ENCODE measurements at regions not wholly inside any gene's neighbourhood (a gene's known extent, or its start where the extent isn't known, plus 50 kb on each side); places are given as distances from the start of the nearest gene placed in this dataset.

- Histone ChIP-seq H3K79me1 (ENCODE audit: low read depth, low read length) (no peaks in the 10 kb centered on the region), H2BK15ac (ENCODE audit: low read length) (no peak overlapping the region), H4K91ac (ENCODE audit: low read depth, low read length, poor library complexity) (no peak overlapping the region), H2AK5ac (ENCODE audit: low read depth, low read length) (no peak overlapping the region), H3K4me3 (ENCODE audit: low read length in 2 of 2) (peak overlapping the region in 1 of 2 donors; percentile 4), H2BK12ac (ENCODE audit: low read length) (no peak overlapping the region), H3K4me2 (ENCODE audit: insufficient read depth, low read length, poor library complexity, severe bottlenecking) (no peak overlapping the region), H3K9me3 (replicated peaks in 1 of 2; ENCODE audit: control insufficient read depth in 2 of 2, insufficient read depth in 1 of 2, low read depth in 1 of 2, low read length in 2 of 2) (peaks cover 0 to 5% of the 10 kb centered on the region in 2 donors), H3K4me1 (ENCODE audit: control insufficient read depth in 2 of 2, insufficient read depth in 1 of 2, low read depth in 1 of 2, low read length in 2 of 2) (peaks cover 2 to 4% of the 10 kb centered on the region in 2 donors), H4K8ac (ENCODE audit: low read depth, low read length) (no peak overlapping the region), H2BK5ac (ENCODE audit: low read length) (peak overlapping the region; percentile 16), H3K36me3 (replicated peaks in 1 of 2; ENCODE audit: control insufficient read depth in 2 of 2, insufficient read depth in 2 of 2, low read length in 2 of 2) (no peaks in the 10 kb centered on the region), H3K18ac (ENCODE audit: low read length) (no peak overlapping the region), H3K27me3 (ENCODE audit: control insufficient read depth in 3 of 3, insufficient read depth in 3 of 3, low read depth in 1 of 3, low read length in 3 of 3) (peaks cover 0 to 2% (median 0%) of the 10 kb centered on the region in 3 experiments), H3K4ac (ENCODE audit: low read length) (no peak overlapping the region), H2AFZ (ENCODE audit: low read length) (no peak overlapping the region), H3K9ac (ENCODE audit: low read depth, low read length, poor library complexity) (no peak overlapping the region), H3K14ac (ENCODE audit: low read length) (peak overlapping the region; percentile 91), H2BK120ac (ENCODE audit: low read depth, low read length) (no peak overlapping the region), H3K23ac (ENCODE audit: low read depth, low read length, poor library complexity) (peak overlapping the region; percentile 70), H3K27ac (replicated peaks; ENCODE audit: low read length) (no peak overlapping the region)
- DNase-seq (ENCODE audit: low spot score): no peak
- no CpG with 5 or more reads among the region's 6 CpGs for WGBS, 2 donors (ENCODE audit: extremely low coverage in 2 of 2, insufficient read length in 2 of 2, insufficient replicate concordance in 1 of 2)
These were observed 121.3 kb upstream of the SERPIND1 start for GRCh38 chr22:20652582-20652981.

GRCh38 chr22:20653012-20653794, 120.7 kb upstream of the SERPIND1 start:
- Histone ChIP-seq H3K9me3 (replicated peaks in 1 of 2; ENCODE audit: control insufficient read depth in 2 of 2, insufficient read depth in 1 of 2, low read depth in 1 of 2, low read length in 2 of 2) (peaks cover 0 to 5% of the 10 kb centered on the region in 2 donors), H4K8ac (ENCODE audit: low read depth, low read length) (no peak overlapping the region), H3K4me3 (ENCODE audit: low read length in 2 of 2) (peak overlapping the region in 1 of 2 donors; percentile 4), H2BK5ac (ENCODE audit: low read length) (no peak overlapping the region), H2BK120ac (ENCODE audit: low read depth, low read length) (no peak overlapping the region), H3K18ac (ENCODE audit: low read length) (no peak overlapping the region), H3K27me3 (ENCODE audit: control insufficient read depth in 3 of 3, insufficient read depth in 3 of 3, low read depth in 1 of 3, low read length in 3 of 3) (peaks cover 0 to 2% (median 0%) of the 10 kb centered on the region in 3 experiments), H2AFZ (ENCODE audit: low read length) (no peak overlapping the region), H3K23ac (ENCODE audit: low read depth, low read length, poor library complexity) (peak overlapping the region; percentile 13), H3K4me1 (ENCODE audit: control insufficient read depth in 2 of 2, insufficient read depth in 1 of 2, low read depth in 1 of 2, low read length in 2 of 2) (peaks cover 2 to 4% of the 10 kb centered on the region in 2 donors), H4K91ac (ENCODE audit: low read depth, low read length, poor library complexity) (no peak overlapping the region), H3K14ac (ENCODE audit: low read length) (no peak overlapping the region), H3K79me1 (ENCODE audit: low read depth, low read length) (no peaks in the 10 kb centered on the region), H3K9ac (ENCODE audit: low read depth, low read length, poor library complexity) (no peak overlapping the region), H3K4ac (ENCODE audit: low read length) (no peak overlapping the region), H2BK15ac (ENCODE audit: low read length) (no peak overlapping the region), H2AK5ac (ENCODE audit: low read depth, low read length) (no peak overlapping the region), H2BK12ac (ENCODE audit: low read length) (no peak overlapping the region), H3K36me3 (replicated peaks in 1 of 2; ENCODE audit: control insufficient read depth in 2 of 2, insufficient read depth in 2 of 2, low read length in 2 of 2) (no peaks in the 10 kb centered on the region), H3K4me2 (ENCODE audit: insufficient read depth, low read length, poor library complexity, severe bottlenecking) (no peak overlapping the region), H3K27ac (replicated peaks; ENCODE audit: low read length) (no peak overlapping the region)
- no peak for DNase-seq (ENCODE audit: low spot score)
- no CpG with 5 or more reads among the region's 7 CpGs for WGBS, 2 donors (ENCODE audit: extremely low coverage in 2 of 2, insufficient read length in 2 of 2, insufficient replicate concordance in 1 of 2)

DNA sequence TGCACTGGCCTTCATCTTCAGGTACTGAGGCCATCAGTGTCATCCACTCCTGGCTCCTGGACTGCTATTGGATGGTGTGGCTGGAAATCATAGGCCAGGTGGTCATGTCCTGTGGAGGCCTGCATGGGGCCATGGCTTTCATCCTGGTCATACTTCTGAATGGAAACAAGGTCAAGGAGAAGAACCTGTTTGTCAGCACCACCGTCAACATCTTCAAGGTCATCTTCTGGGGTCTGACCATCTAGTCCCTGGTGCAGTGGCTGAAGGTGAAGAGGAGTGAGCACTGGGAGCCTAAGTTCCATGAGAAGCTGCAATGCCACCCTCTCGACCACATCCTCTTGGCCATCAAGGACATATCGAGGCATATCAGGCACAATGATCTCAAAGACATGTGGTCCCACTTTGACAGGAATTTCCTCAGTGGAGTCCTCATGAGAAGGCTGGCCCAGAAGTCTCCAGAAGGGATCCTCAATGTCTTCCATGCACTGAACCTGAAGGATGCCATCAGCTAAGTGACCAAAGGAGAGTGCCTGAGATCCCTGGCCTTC, 120.0 kb upstream of the SERPIND1 start:
- no peak overlapping the region for H3K9ac ChIP-seq (ENCODE audit: low read depth, low read length, poor library complexity)
- no CpG with 5 or more reads among the region's 3 CpGs for WGBS, 2 donors (ENCODE audit: extremely low coverage in 2 of 2, insufficient read length in 2 of 2, insufficient replicate concordance in 1 of 2)
- H2AK5ac ChIP-seq (ENCODE audit: low read depth, low read length): no peak overlapping the region
- H3K79me1 ChIP-seq (ENCODE audit: low read depth, low read length): no peaks in the 10 kb centered on the region
- H3K4me1 ChIP-seq (ENCODE audit: control insufficient read depth in 2 of 2, insufficient read depth in 1 of 2, low read depth in 1 of 2, low read length in 2 of 2): peaks cover 2 to 4% of the 10 kb centered on the region in 2 donors
- no peak for DNase-seq (ENCODE audit: low spot score)
- H3K23ac ChIP-seq (ENCODE audit: low read depth, low read length, poor library complexity): peak overlapping the region; percentile 76
- H3K27me3 ChIP-seq (ENCODE audit: control insufficient read depth in 3 of 3, insufficient read depth in 3 of 3, low read depth in 1 of 3, low read length in 3 of 3): peaks cover 0 to 2% (median 0%) of the 10 kb centered on the region in 3 experiments
- no peak overlapping the region for H4K8ac ChIP-seq (ENCODE audit: low read depth, low read length)
- no peak overlapping the region for H2BK5ac ChIP-seq (ENCODE audit: low read length)
- H3K4ac ChIP-seq (ENCODE audit: low read length): no peak overlapping the region
- no peak overlapping the region for H3K27ac ChIP-seq (replicated peaks; ENCODE audit: low read length)
- H2BK12ac ChIP-seq (ENCODE audit: low read length): no peak overlapping the region
- H3K14ac ChIP-seq (ENCODE audit: low read length): no peak overlapping the region
- H4K91ac ChIP-seq (ENCODE audit: low read depth, low read length, poor library complexity): no peak overlapping the region
- no peak overlapping the region for H2AFZ ChIP-seq (ENCODE audit: low read length)
- H3K4me2 ChIP-seq (ENCODE audit: insufficient read depth, low read length, poor library complexity, severe bottlenecking): no peak overlapping the region
- no peak overlapping the region for H3K18ac ChIP-seq (ENCODE audit: low read length)
- no peak overlapping the region for H3K4me3 ChIP-seq (ENCODE audit: low read length in 2 of 2)
- no peak overlapping the region for H2BK120ac ChIP-seq (ENCODE audit: low read depth, low read length)
- H3K36me3 ChIP-seq (replicated peaks in 1 of 2; ENCODE audit: control insufficient read depth in 2 of 2, insufficient read depth in 2 of 2, low read length in 2 of 2): no peaks in the 10 kb centered on the region
- H2BK15ac ChIP-seq (ENCODE audit: low read length): no peak overlapping the region
- H3K9me3 ChIP-seq (replicated peaks in 1 of 2; ENCODE audit: control insufficient read depth in 2 of 2, insufficient read depth in 1 of 2, low read depth in 1 of 2, low read length in 2 of 2): peaks cover 0 to 5% of the 10 kb centered on the region in 2 donors

Data from neuronal stem cell (in vitro differentiated cells).